CD4-positive, alpha-beta T cell (primary cell): ENCODE measurements at regions not wholly inside any gene's neighbourhood (a gene's known extent, or its start where the extent isn't known, plus 50 kb on each side); places are given as distances from the start of the nearest gene placed in this dataset.

Experiments
- ATAC-seq: fragments of 200-7000 bp; cut with Tn5 transposase; one replicate; pipeline ENCODE4 v1.10.0; 2022; ENCODE audit warnings: mild to moderate bottlenecking; ENCODE audit not compliant: poor library complexity
- CTCF ChIA-PET: fragments of 350-600 bp; sonication (Branson Sonifier 250); formaldehyde crosslinking; loops from one replicate; lab custom pipeline; 2021; ENCODE audit warnings: antibody characterized with exemption, inconsistent platforms; lab: Charles Lee
- POLR2A ChIA-PET: fragments of 350-600 bp; sonication (Branson Sonifier 250); formaldehyde crosslinking; loops from one replicate; lab custom pipeline; 2021; ENCODE audit warnings: antibody characterized with exemption, inconsistent platforms; lab: Charles Lee
- DNase-seq, 14 experiments: peaks; one replicate each; pipeline ENCODE4 v3.0.0-alpha.2; 2013 to 2020; ENCODE audit warnings: mixed read lengths in 2 of 14
- H3K27ac ChIP-seq, 2 donors: one replicate each; pipeline versions ENCODE4 v1.5.1 to v1.7.0; 2013; ENCODE audit warnings: low read length in 2 of 2, low read depth in 1 of 2, mild to moderate bottlenecking in 1 of 2
- H3K27me3 ChIP-seq, 2 experiments: 1 replicate in 1 of 2; 2 replicates in 1 of 2; pipeline versions ENCODE4 v1.6.1 to v1.7.0; 2013; ENCODE audit warnings: low read length in 2 of 2, control low read depth in 1 of 2, mild to moderate bottlenecking in 1 of 2, moderate library complexity in 1 of 2; ENCODE audit not compliant: insufficient read depth in 2 of 2, control insufficient read depth in 1 of 2
- H3K36me3 ChIP-seq: one replicate; pipeline ENCODE4 v1.6.1; 2013; ENCODE audit warnings: low read length, control low read depth; ENCODE audit not compliant: insufficient read depth
- H3K4me1 ChIP-seq: one replicate; pipeline ENCODE4 v1.6.1; 2013; ENCODE audit warnings: low read length, control low read depth; ENCODE audit not compliant: insufficient read depth
- H3K4me3 ChIP-seq: one replicate; pipeline ENCODE4 v1.5.1; 2013; ENCODE audit warnings: mild to moderate bottlenecking, low read length, moderate library complexity
- H3K9me3 ChIP-seq, 2 experiments: 1 replicate in 1 of 2; 2 replicates in 1 of 2; pipeline versions ENCODE4 v1.6.1 to v1.7.0; 2013; ENCODE audit warnings: low read length in 2 of 2, mild to moderate bottlenecking in 2 of 2, control low read depth in 1 of 2, moderate library complexity in 1 of 2; ENCODE audit not compliant: control insufficient read depth in 1 of 2, insufficient read depth in 1 of 2
- H3K27ac Mint-ChIP-seq: one replicate; pipeline ENCODE4 v1.8.0; 2020; ENCODE audit warnings: mixed read lengths
- H3K27me3 Mint-ChIP-seq: one replicate; pipeline ENCODE4 v1.8.0; 2021; ENCODE audit warnings: mixed read lengths
- H3K36me3 Mint-ChIP-seq: one replicate; pipeline ENCODE4 v1.8.0; 2021; ENCODE audit warnings: low read depth, mixed read lengths
- H3K4me1 Mint-ChIP-seq: one replicate; pipeline ENCODE4 v1.8.0; 2021; ENCODE audit warnings: low read depth, mixed read lengths
- H3K4me3 Mint-ChIP-seq: one replicate; pipeline ENCODE4 v1.8.0; 2020; ENCODE audit warnings: mild to moderate bottlenecking, mixed read lengths
- H3K9me3 Mint-ChIP-seq: one replicate; pipeline ENCODE4 v1.8.0; 2020; ENCODE audit warnings: mixed read lengths
- intact Hi-C, 2 experiments: fragments of 100-400 bp; cut with DNase I in 1 of 2; cut with micrococcal nuclease in 1 of 2; formaldehyde crosslinking; loops; one replicate each; pipeline versions ENCODE4 v1.15.1 to v1.9.0; 2023 to 2025; cut with DNase I, micrococcal nuclease
- TF ChIP-seq, protein P1 (sequence below): fragments of 200-600 bp; IDR thresholded peaks from one replicate; pipeline ENCODE4 v1.8.0; 2022; ENCODE audit warnings: antibody characterized with exemption, mild to moderate bottlenecking

DNA sequence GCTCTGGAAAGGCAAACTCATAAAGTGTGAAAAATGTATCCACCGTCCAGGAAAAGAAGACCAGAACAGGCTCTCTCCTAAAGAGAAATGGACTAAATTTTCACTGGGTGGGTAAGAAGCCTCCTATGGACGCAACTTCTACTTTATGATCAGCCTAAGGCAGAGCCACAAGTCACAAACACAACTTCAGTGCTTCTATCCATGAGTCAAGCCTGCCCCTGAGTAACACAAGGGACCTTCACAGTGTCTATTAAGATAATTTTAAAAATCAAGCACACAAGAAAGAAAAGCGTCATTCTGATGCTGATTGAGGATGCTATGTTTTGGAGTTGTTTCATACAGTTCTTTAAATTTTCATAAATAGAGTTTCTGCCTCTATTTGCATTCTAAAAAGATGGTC, 601.7 kb upstream of the ARID1B start:
- H3K27me3 Mint-ChIP-seq, result no peaks in the 10 kb centered on the region
- no peaks in the 10 kb centered on the region for H3K9me3 ChIP-seq
- H3K36me3 Mint-ChIP-seq, result no peaks in the 10 kb centered on the region
- TF ChIP-seq, protein P1, sequence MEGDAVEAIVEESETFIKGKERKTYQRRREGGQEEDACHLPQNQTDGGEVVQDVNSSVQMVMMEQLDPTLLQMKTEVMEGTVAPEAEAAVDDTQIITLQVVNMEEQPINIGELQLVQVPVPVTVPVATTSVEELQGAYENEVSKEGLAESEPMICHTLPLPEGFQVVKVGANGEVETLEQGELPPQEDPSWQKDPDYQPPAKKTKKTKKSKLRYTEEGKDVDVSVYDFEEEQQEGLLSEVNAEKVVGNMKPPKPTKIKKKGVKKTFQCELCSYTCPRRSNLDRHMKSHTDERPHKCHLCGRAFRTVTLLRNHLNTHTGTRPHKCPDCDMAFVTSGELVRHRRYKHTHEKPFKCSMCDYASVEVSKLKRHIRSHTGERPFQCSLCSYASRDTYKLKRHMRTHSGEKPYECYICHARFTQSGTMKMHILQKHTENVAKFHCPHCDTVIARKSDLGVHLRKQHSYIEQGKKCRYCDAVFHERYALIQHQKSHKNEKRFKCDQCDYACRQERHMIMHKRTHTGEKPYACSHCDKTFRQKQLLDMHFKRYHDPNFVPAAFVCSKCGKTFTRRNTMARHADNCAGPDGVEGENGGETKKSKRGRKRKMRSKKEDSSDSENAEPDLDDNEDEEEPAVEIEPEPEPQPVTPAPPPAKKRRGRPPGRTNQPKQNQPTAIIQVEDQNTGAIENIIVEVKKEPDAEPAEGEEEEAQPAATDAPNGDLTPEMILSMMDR, result no peak
- no peaks in the 10 kb centered on the region for H3K4me1 Mint-ChIP-seq
- no peaks in the 10 kb centered on the region for H3K27me3 ChIP-seq
- ChIA-PET CTCF (no interaction called here), POLR2A (no interaction called here)
- no peak overlapping the region for H3K4me3 Mint-ChIP-seq
- intact Hi-C loops, result no loop called here
- ATAC-seq, result no peak
- H3K27ac ChIP-seq, result no peak overlapping the region
- H3K36me3 ChIP-seq, result no peaks in the 10 kb centered on the region
- no peaks in the 10 kb centered on the region for H3K4me1 ChIP-seq
- H3K4me3 ChIP-seq, result no peak overlapping the region
- no peak for DNase-seq
- no peak overlapping the region for H3K27ac Mint-ChIP-seq
- no peaks in the 10 kb centered on the region for H3K9me3 Mint-ChIP-seq

GRCh38 chr6:156174031-156174890, 602.9 kb upstream of the ARID1B start:
- no peaks in the 10 kb centered on the region for H3K4me1 ChIP-seq
- Mint-ChIP-seq H3K4me1 (no peaks in the 10 kb centered on the region), H3K36me3 (no peaks in the 10 kb centered on the region), H3K27me3 (no peaks in the 10 kb centered on the region), H3K27ac (no peak overlapping the region), H3K9me3 (no peaks in the 10 kb centered on the region), H3K4me3 (no peak overlapping the region)
- intact Hi-C loops, result no loop called here
- H3K4me3 ChIP-seq, result no peak overlapping the region
- H3K36me3 ChIP-seq, result no peaks in the 10 kb centered on the region
- H3K9me3 ChIP-seq, result no peaks in the 10 kb centered on the region
- ATAC-seq, result peak; percentile 51
- H3K27ac ChIP-seq, result no peak overlapping the region
- DNase-seq, result no peak
- ChIA-PET CTCF (no interaction called here), POLR2A (no interaction called here)
- no peaks in the 10 kb centered on the region for H3K27me3 ChIP-seq
- TF ChIP-seq, protein P1, result no peak

GRCh38 chr6:156169371-156169770, 607.8 kb upstream of the ARID1B start:
- ChIA-PET POLR2A (no interaction called here), CTCF (no interaction called here)
- ATAC-seq (no peak), DNase-seq (no peak)
- intact Hi-C loops, result loop anchor here in 1 of 2 experiments (5.0 kb wide), 1 partner anchor 228 kb away; no protein-coding TSS in a partner anchor
- peak overlapping the region; percentile 47 for H3K4me3 Mint-ChIP-seq
- no peaks in the 10 kb centered on the region for H3K9me3 Mint-ChIP-seq
- H3K27ac Mint-ChIP-seq, result peak overlapping the region; percentile 15
- TF ChIP-seq, protein P1, result no peak
- Histone ChIP-seq H3K36me3 (no peaks in the 10 kb centered on the region), H3K9me3 (no peaks in the 10 kb centered on the region), H3K27ac (no peak overlapping the region), H3K4me3 (no peak overlapping the region), H3K4me1 (peaks cover 6% of the 10 kb centered on the region), H3K27me3 (no peaks in the 10 kb centered on the region)
- H3K36me3 Mint-ChIP-seq, result no peaks in the 10 kb centered on the region
- H3K27me3 Mint-ChIP-seq, result no peaks in the 10 kb centered on the region
- H3K4me1 Mint-ChIP-seq, result peaks cover 40% of the 10 kb centered on the region
